ENCODE measurements at regions not wholly inside any gene's neighbourhood (a gene's known extent, or its start where the extent isn't known, plus 50 kb on each side); places are given as distances from the start of the nearest gene placed in this dataset.

- no peak for TF ChIP-seq CTCF (conservative IDR thresholded peaks at IDR 0.05)
- no peak for TF ChIP-seq ZFX (IDR thresholded peaks at IDR 0.05)
Measured at GRCh38 chr4:58368221-58368620, 1258.0 kb upstream of the IGFBP7 start.
